Panc1 (cell line): ENCODE measurements at regions not wholly inside any gene's neighbourhood (a gene's known extent, or its start where the extent isn't known, plus 50 kb on each side); places are given as distances from the start of the nearest gene placed in this dataset.

Source experiments
- ATAC-seq: fragments of 200-7000 bp; cut with Tn5 transposase; 2 replicates; pipeline ENCODE4 v1.9.1; 2020; ENCODE audit warnings: mild to moderate bottlenecking, moderate library complexity
- BruUV-seq: library from RNA; stranded (reverse); fragments of 400-500 nt; replicated peaks from 2 replicates; lab custom pipeline; 2021; lab: Mats Ljungman, UMichigan
- CTCF ChIA-PET: fragments of 300-600 bp; sonication (Branson Sonifier 250); formaldehyde crosslinking; loops from one replicate; lab custom pipeline; 2022; ENCODE audit warnings: antibody characterized with exemption; lab: Charles Lee
- POLR2A ChIA-PET: fragments of 300-600 bp; sonication (Branson Sonifier 250); formaldehyde crosslinking; loops from one replicate; lab custom pipeline; 2022; ENCODE audit warnings: antibody characterized with exemption; lab: Charles Lee
- DNase-seq: peaks from one replicate; pipeline ENCODE4 v3.0.0-alpha.2; 2010; ENCODE audit warnings: low read depth, low spot score
- H3K27ac ChIP-seq: 2 replicates; pipeline ENCODE4 v1.5.1; 2011; ENCODE audit warnings: mild to moderate bottlenecking, low read length, inconsistent platforms
- H3K27me3 ChIP-seq: fragments of 200-500 bp; sonication (Bioruptor generic); 2 replicates; pipeline ENCODE4 v1.6.0; 2014; ENCODE audit warnings: low read length, inconsistent platforms; ENCODE audit not compliant: control insufficient read depth, insufficient read depth
- H3K36me3 ChIP-seq: fragments of 200-500 bp; sonication (Bioruptor generic); 2 replicates; pipeline ENCODE4 v1.5.1; 2014; ENCODE audit warnings: inconsistent platforms, mild to moderate bottlenecking, low read length, moderate library complexity; ENCODE audit not compliant: control insufficient read depth, insufficient read depth
- H3K4me1 ChIP-seq: 2 replicates; pipeline ENCODE4 v1.5.1; 2011; ENCODE audit warnings: inconsistent platforms, mild to moderate bottlenecking, low read length, moderate library complexity; ENCODE audit not compliant: control insufficient read depth, insufficient read depth
- H3K4me3 ChIP-seq, 2 experiments: 2 replicates each; pipeline ENCODE4 v1.5.1; 2011 to 2012; ENCODE audit warnings: low read depth in 2 of 2, low read length in 2 of 2, mild to moderate bottlenecking in 2 of 2, inconsistent platforms in 1 of 2, moderate library complexity in 1 of 2
- H3K9me3 ChIP-seq: fragments of 200-500 bp; sonication (Bioruptor generic); 2 replicates; pipeline ENCODE4 v1.5.1; 2014; ENCODE audit warnings: low read depth, mild to moderate bottlenecking, inconsistent platforms, low read length, moderate library complexity; ENCODE audit not compliant: control insufficient read depth, insufficient read depth
- CTCF ChIP-seq: fragments of 450-650 bp; IDR thresholded peaks from 2 replicates; pipeline ENCODE4 v1.5.1; 2017; ENCODE audit warnings: mild to moderate bottlenecking
- POLR2AphosphoS5 ChIP-seq: IDR thresholded peaks from 2 replicates; pipeline ENCODE4 v1.6.1; 2012; ENCODE audit warnings: mild to moderate bottlenecking, low read depth, low read length, moderate library complexity
- REST ChIP-seq, 2 experiments: IDR thresholded peaks; 2 replicates each; pipeline ENCODE4 v1.6.1; 2011 to 2012; ENCODE audit warnings: low read depth in 2 of 2, control low read depth in 1 of 2, low read length in 1 of 2, mild to moderate bottlenecking in 1 of 2, moderate library complexity in 1 of 2; ENCODE audit not compliant: insufficient read depth in 1 of 2
- SIN3A ChIP-seq: IDR thresholded peaks from 2 replicates; pipeline ENCODE4 v1.6.1; 2012; ENCODE audit warnings: low read depth, mild to moderate bottlenecking, low read length, moderate library complexity, borderline replicate concordance; ENCODE audit not compliant: insufficient read depth
- TCF7L2 ChIP-seq: IDR thresholded peaks from 2 replicates; pipeline ENCODE4 v1.6.1; 2011; ENCODE audit warnings: mild to moderate bottlenecking, low read depth, low read length, inconsistent platforms
- in situ Hi-C: cut with HindIII; loops from 2 replicates; pipeline ENCODE4 v1.10.0; 2016; ENCODE audit warnings: low sequenced_read_pairs, low pct_unique_long_range_greater_than_20kb
- intact Hi-C: fragments of 100-400 bp; cut with micrococcal nuclease; formaldehyde crosslinking; loops from one replicate; pipeline ENCODE4 v1.10.0; 2022; ENCODE audit not compliant: unreplicated experiment

- DNase-seq (no peak), ATAC-seq (no peak)
- in situ Hi-C loops: no loop called here
- BruUV-seq: no TSS peak
- Histone ChIP-seq H3K4me1 (no peaks in the 10 kb centered on the region), H3K36me3 (no peaks in the 10 kb centered on the region), H3K9me3 (no peaks in the 10 kb centered on the region), H3K4me3 (no peak overlapping the region), H3K27me3 (no peaks in the 10 kb centered on the region), H3K27ac (no peak overlapping the region)
- no peak for TF ChIP-seq POLR2AphosphoS5
- TF ChIP-seq SIN3A: no peak
- CTCF ChIA-PET: no interaction called here
- POLR2A ChIA-PET: no interaction called here
- intact Hi-C loops: no loop called here
Observed at GRCh38 chr10:9103301-9103700, 1048.8 kb downstream of the GATA3 start.

- H3K4me3 ChIP-seq: no peak overlapping the region
- DNase-seq: no peak
- H3K9me3 ChIP-seq: no peaks in the 10 kb centered on the region
- no peak for ATAC-seq
- ChIA-PET POLR2A (no interaction called here), CTCF (no interaction called here)
- BruUV-seq: no TSS peak
- in situ Hi-C loops (no loop called here), intact Hi-C loops (no loop called here)
- H3K36me3 ChIP-seq: no peaks in the 10 kb centered on the region
- H3K27me3 ChIP-seq: no peaks in the 10 kb centered on the region
- TF ChIP-seq TCF7L2: no peak
- TF ChIP-seq REST (IDR thresholded peaks at IDR 0.05; ENCODE audit: insufficient read depth in 1 of 2, low read depth in 2 of 2, low read length in 1 of 2): no peak
- no peak for TF ChIP-seq SIN3A
- no peak for TF ChIP-seq CTCF
- TF ChIP-seq POLR2AphosphoS5: no peak
- no peak overlapping the region for H3K27ac ChIP-seq
- no peaks in the 10 kb centered on the region for H3K4me1 ChIP-seq
Observed at GRCh38 chr10:9111976-9112375, 1057.5 kb downstream of the GATA3 start.

GRCh38 chr10:9126728-9127127 is 1072.2 kb downstream of the GATA3 start:
- no peaks in the 10 kb centered on the region for H3K27me3 ChIP-seq
- intact Hi-C loops (no loop called here), in situ Hi-C loops (no loop called here)
- H3K27ac ChIP-seq: no peak overlapping the region
- TF ChIP-seq SIN3A: no peak
- no peak for TF ChIP-seq CTCF
- no peak for TF ChIP-seq POLR2AphosphoS5
- TF ChIP-seq REST (IDR thresholded peaks at IDR 0.05; ENCODE audit: insufficient read depth in 1 of 2, low read depth in 2 of 2, low read length in 1 of 2): no peak
- TF ChIP-seq TCF7L2: no peak
- DNase-seq (no peak), ATAC-seq (no peak)
- H3K4me3 ChIP-seq: no peak overlapping the region
- H3K9me3 ChIP-seq: no peaks in the 10 kb centered on the region
- ChIA-PET CTCF (no interaction called here), POLR2A (no interaction called here)
- BruUV-seq: no TSS peak
- no peaks in the 10 kb centered on the region for H3K4me1 ChIP-seq
- H3K36me3 ChIP-seq: no peaks in the 10 kb centered on the region
